Activated naive CD4-positive, alpha-beta T cell treated with anti-CD3 and anti-CD28 coated beads, Interleukin-2, amount 10 ng/mL, durations not matched to agents 7 days and 5 days (primary cell): ENCODE measurements at regions not wholly inside any gene's neighbourhood (a gene's known extent, or its start where the extent isn't known, plus 50 kb on each side); places are given as distances from the start of the nearest gene placed in this dataset.
"Not testable (repeated sequence)": the region's sequence is repeated elsewhere in the genome, so short reads cannot be mapped to it uniquely, and the experiment has no call there.

Experiments
- CTCF ChIA-PET: fragments of 350-600 bp; sonication (Branson Sonifier 250); formaldehyde crosslinking; loops from one replicate; lab custom pipeline; 2021; ENCODE audit warnings: antibody characterized with exemption; lab: Charles Lee
- DNase-seq: peaks from one replicate; pipeline ENCODE4 v3.0.0-alpha.2; 2020
- H3K27ac Mint-ChIP-seq: one replicate; pipeline ENCODE4 v1.8.0; 2021; ENCODE audit warnings: mild to moderate bottlenecking, moderate library complexity, mixed read lengths
- H3K27me3 Mint-ChIP-seq: one replicate; pipeline ENCODE4 v1.8.0; 2021; ENCODE audit warnings: mild to moderate bottlenecking, mixed read lengths
- H3K36me3 Mint-ChIP-seq: one replicate; pipeline ENCODE4 v1.8.0; 2021; ENCODE audit warnings: mixed read lengths
- H3K4me1 Mint-ChIP-seq: one replicate; pipeline ENCODE4 v1.8.0; 2021; ENCODE audit warnings: mixed read lengths
- H3K4me3 Mint-ChIP-seq: one replicate; pipeline ENCODE4 v1.8.0; 2021; ENCODE audit warnings: mild to moderate bottlenecking, moderate library complexity, mixed read lengths
- H3K9me3 Mint-ChIP-seq: one replicate; pipeline ENCODE4 v1.8.0; 2021; ENCODE audit warnings: mixed read lengths

DNA sequence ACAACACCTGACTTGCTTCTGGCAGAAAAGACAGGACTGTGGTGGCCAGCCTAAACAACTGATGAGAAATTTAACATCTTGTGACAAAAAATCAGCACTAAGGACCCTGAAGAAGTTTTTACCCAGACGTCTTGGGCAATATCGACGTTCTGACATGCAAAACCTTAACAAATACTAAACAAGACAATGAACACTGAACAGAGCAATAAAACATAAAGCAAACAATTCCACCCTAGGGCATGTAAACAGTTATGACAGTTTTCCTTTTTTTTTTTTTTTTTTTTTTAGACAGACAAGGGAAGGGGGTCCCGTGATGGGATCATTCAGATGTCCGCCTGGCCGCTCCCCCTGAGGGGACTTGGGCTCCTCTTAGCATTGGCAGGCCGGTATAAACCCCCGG, 738.0 kb downstream of the SI start:
- Mint-ChIP-seq H3K4me3 (no peak overlapping the region), H3K27ac (no peak overlapping the region), H3K27me3 (no peaks in the 10 kb centered on the region), H3K4me1 (no peaks in the 10 kb centered on the region), H3K36me3 (no peaks in the 10 kb centered on the region), H3K9me3 (peaks cover 22% of the 10 kb centered on the region)
- CTCF ChIA-PET, result no interaction called here
- DNase-seq, result no peak

DNA sequence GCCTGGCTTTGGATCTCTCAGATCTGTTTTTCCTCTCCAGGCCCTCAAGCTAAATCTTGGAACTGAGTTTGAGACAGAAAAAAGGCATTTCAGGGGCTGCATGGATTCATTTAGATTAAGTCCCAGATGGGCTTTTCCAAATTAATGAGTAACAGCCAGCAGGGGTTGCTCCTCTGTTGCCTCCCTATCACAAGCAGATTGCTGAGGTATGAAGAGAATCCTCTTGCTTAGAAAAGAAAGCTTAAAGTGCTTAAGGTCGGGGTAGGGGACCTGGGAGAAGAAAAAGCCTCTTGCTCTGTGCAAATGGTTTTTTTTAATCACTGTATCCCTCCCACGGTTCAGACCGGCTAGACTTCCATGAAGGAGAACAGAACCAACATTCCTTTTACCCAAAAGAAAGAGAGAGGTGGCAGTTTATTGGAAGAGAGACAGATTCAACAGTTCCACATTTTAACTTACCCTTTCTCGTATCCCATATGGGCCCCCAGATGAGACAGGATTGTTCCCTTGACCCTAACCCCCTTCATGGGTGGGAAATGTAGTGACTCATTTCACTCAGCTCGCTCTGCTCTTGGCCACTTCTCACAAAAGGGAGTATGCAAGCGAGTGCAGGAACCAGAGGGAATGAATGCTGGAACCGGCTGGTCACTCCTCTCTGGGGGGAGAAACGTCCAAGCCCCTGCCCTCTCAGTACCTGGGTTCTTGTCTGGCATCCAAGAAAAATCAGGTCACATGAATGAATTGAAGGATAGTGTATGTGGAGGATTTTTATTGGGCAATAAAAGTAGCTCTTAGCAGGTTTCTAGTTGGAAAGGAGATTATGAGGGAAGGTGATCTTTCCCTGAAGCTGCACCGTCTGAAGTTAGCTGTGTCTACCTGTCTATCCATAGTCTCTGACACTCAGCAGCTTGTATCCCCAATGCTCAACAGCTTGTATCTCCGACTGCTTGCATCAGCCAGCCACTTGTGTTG, 745.2 kb downstream of the SI start:
- H3K9me3 Mint-ChIP-seq, result peaks cover 10% of the 10 kb centered on the region
- H3K36me3 Mint-ChIP-seq, result no peaks in the 10 kb centered on the region
- no peak overlapping the region for H3K4me3 Mint-ChIP-seq
- no peaks in the 10 kb centered on the region for H3K4me1 Mint-ChIP-seq
- CTCF ChIA-PET, result no interaction called here
- no peaks in the 10 kb centered on the region for H3K27me3 Mint-ChIP-seq
- DNase-seq, result no peak
- no peak overlapping the region for H3K27ac Mint-ChIP-seq

DNA sequence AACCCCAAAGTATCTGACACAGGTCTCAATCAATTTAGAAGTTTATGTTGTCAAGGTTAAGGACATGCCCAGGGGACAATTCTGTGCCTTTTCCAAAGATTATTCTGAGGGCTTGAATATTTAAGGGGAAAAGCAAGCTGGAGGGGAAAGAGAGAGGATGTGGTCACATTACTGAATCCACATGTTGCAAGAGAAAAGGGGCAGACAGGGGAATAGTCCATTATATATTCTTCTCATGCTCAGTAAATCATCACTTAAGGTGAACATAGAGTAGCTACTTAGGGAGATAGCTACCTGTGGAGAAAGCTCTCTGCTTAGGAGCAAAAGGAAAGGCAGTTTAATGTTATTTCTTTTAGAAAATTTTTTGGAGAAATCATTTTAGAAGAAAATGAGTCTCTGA, 751.6 kb downstream of the SI start:
- Mint-ChIP-seq H3K27me3 (no peaks in the 10 kb centered on the region), H3K27ac (no peak overlapping the region), H3K4me1 (no peaks in the 10 kb centered on the region), H3K9me3 (peaks cover 2% of the 10 kb centered on the region), H3K36me3 (no peaks in the 10 kb centered on the region), H3K4me3 (no peak overlapping the region)
- DNase-seq, result no peak
- CTCF ChIA-PET, result no interaction called here

DNA sequence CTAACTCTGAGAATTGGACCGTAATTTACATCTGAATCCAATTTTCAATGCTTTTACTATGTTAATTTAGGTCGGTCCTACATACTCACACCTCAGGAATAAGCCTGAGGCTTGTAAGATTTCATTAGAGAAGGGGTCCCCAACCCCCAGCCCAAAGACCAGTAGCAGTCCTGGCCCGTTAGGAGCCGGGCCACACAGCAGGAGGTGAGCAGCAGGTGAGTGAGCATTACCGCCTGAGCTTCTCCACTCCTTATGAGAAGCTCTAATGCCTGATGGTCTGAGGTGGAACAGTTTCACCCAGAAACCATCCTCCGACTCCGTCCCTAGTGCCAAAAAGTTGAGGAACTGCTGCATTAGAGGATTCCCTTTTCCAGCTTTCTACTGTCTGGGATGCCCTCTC, 757.3 kb downstream of the SI start:
- no peak for DNase-seq
- H3K9me3 Mint-ChIP-seq, result no peaks in the 10 kb centered on the region
- no peaks in the 10 kb centered on the region for H3K4me1 Mint-ChIP-seq
- no peaks in the 10 kb centered on the region for H3K36me3 Mint-ChIP-seq
- CTCF ChIA-PET, result no interaction called here
- no peaks in the 10 kb centered on the region for H3K27me3 Mint-ChIP-seq
- no peak overlapping the region for H3K4me3 Mint-ChIP-seq
- H3K27ac Mint-ChIP-seq, result no peak overlapping the region

DNA sequence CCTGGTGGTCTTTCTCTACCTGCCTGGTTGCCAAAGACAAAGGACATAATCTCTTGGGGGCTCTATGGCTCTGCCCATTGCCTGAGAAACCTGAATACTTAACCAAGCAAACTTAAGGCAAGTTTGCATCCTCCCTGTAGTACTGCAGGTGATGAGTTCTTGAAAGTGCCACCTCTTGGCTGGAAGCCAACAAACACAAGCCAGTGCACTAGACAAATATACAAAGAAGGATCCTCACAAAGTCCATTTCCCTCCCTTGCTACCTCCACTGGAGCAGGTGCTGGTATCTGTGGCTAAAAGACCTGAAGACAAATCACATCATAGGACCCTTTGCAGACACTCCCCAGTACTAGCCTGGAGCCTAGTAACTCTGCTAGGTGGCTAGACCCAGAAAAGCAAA, 772.3 kb downstream of the SI start:
- no peaks in the 10 kb centered on the region for H3K27me3 Mint-ChIP-seq
- H3K4me3 Mint-ChIP-seq, result no peak overlapping the region
- no peak for DNase-seq
- peaks cover 15% of the 10 kb centered on the region for H3K9me3 Mint-ChIP-seq
- no peaks in the 10 kb centered on the region for H3K36me3 Mint-ChIP-seq
- CTCF ChIA-PET, result no interaction called here
- no peaks in the 10 kb centered on the region for H3K4me1 Mint-ChIP-seq
- no peak overlapping the region for H3K27ac Mint-ChIP-seq

DNA sequence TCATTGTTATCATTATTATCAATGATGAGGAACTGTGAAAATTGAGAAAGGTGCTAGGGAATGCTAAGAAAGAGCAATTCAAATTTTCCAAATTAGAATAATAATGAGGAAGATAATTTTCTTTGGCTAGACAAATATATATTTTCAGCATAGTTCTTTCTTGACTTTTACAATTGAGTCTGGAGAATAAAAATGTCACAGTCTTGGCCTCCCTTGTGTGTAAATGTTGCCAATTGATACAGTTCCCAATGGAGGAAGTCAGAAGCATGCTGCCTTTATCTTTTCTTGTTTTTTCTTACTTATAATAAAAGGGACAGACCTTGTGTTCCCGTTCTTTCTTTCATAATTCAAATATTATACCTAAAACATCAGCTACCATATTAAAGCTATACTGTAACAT, 774.4 kb downstream of the SI start:
- H3K4me1 Mint-ChIP-seq, result no peaks in the 10 kb centered on the region
- no peak overlapping the region for H3K4me3 Mint-ChIP-seq
- no peaks in the 10 kb centered on the region for H3K27me3 Mint-ChIP-seq
- peaks cover 7% of the 10 kb centered on the region for H3K9me3 Mint-ChIP-seq
- no peak for DNase-seq
- no peaks in the 10 kb centered on the region for H3K36me3 Mint-ChIP-seq
- no peak overlapping the region for H3K27ac Mint-ChIP-seq
- CTCF ChIA-PET, result no interaction called here

DNA sequence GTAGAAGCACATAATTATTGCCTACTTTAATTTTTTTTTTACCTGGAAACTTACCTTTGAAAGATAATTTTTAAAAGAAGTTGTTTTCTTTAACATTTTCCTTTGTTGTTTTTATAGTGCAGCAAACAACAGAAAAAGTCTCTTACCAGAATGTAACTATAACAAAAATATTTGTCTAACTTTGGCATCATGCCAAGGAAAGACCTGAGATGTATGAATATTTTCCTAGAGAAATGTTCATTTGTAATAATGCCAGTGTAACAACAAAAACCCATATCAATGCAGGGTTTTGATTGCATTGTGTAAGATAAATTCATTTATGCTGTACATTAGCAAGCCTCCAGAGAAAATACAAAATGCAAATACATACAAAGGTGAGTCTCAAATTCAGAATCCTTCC, 775.7 kb downstream of the SI start:
- Mint-ChIP-seq H3K4me1 (no peaks in the 10 kb centered on the region), H3K27me3 (no peaks in the 10 kb centered on the region), H3K27ac (no peak overlapping the region), H3K36me3 (no peaks in the 10 kb centered on the region), H3K4me3 (no peak overlapping the region), H3K9me3 (peaks cover 7% of the 10 kb centered on the region)
- DNase-seq, result no peak
- CTCF ChIA-PET, result no interaction called here

DNA sequence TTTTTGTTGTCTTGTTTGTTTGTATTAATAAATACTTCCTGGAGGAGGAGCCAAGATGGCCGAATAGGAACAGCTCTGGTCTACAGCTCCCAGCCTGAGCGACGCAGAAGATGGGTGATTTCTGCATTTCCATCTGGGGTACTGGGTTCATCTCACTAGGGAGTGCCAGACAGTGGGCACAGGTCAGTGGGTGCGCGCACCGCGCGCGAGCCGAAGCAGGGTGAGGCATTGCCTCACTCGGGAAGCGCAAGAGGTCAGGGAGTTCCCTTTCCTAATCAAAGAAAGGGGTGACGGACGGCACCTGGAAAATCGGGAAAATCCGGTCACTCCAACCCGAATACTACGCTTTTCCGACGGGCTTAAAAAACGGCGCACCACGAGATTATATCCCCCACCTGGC, 786.8 kb downstream of the SI start:
- H3K27ac Mint-ChIP-seq, H3K27me3 Mint-ChIP-seq, H3K4me1 Mint-ChIP-seq, H3K36me3 Mint-ChIP-seq, H3K9me3 Mint-ChIP-seq, H3K4me3 Mint-ChIP-seq, DNase-seq, CTCF ChIA-PET: not testable (repeated sequence)

DNA sequence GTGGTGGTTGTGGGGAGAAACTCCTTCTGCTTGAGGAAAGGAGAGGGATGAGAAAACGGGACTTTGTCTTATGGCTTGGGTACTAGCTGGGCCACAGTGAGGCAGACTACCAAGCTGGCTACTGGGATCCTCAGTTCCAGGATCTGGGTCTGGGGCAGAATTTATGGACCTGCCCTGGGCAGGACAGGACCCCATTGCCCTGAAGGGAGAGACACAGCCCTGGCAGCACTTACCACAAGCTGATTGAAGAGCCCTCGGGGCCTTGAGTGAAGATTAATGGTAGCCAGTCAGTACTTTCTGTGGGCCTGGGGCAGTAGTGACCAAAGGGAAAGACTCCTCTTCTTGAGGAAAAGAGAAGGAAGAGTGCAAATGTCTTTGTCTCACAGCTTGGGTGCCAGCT, 799.7 kb downstream of the SI start:
- DNase-seq, result no peak
- no peak overlapping the region for H3K4me3 Mint-ChIP-seq
- H3K9me3 Mint-ChIP-seq, result peaks cover 19% of the 10 kb centered on the region
- H3K27me3 Mint-ChIP-seq, result no peaks in the 10 kb centered on the region
- H3K4me1 Mint-ChIP-seq, result no peaks in the 10 kb centered on the region
- no peaks in the 10 kb centered on the region for H3K36me3 Mint-ChIP-seq
- H3K27ac Mint-ChIP-seq, result no peak overlapping the region
- CTCF ChIA-PET, result no interaction called here

DNA sequence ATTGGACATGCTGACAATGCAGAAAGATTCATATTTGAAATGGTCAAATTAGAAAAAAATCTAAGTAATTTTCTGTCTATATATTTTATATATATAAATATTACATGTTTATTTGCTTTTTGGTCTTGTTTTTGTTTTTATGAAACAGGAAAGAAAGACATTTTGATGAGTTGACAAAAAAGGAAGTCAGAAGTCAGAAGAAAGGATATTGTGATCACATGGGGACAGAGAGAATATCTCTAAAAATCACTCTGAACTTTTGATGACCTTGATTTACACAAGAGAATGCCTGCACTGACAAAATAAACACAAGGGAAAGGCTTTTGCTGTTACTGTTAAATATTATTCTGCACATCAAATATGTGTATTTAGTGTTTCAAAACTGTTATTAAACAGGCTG, 811.2 kb downstream of the SI start:
- H3K36me3 Mint-ChIP-seq, result no peaks in the 10 kb centered on the region
- H3K9me3 Mint-ChIP-seq, result peaks cover 6% of the 10 kb centered on the region
- no peaks in the 10 kb centered on the region for H3K27me3 Mint-ChIP-seq
- no peak overlapping the region for H3K4me3 Mint-ChIP-seq
- CTCF ChIA-PET, result no interaction called here
- no peak for DNase-seq
- H3K4me1 Mint-ChIP-seq, result no peaks in the 10 kb centered on the region
- no peak overlapping the region for H3K27ac Mint-ChIP-seq

DNA sequence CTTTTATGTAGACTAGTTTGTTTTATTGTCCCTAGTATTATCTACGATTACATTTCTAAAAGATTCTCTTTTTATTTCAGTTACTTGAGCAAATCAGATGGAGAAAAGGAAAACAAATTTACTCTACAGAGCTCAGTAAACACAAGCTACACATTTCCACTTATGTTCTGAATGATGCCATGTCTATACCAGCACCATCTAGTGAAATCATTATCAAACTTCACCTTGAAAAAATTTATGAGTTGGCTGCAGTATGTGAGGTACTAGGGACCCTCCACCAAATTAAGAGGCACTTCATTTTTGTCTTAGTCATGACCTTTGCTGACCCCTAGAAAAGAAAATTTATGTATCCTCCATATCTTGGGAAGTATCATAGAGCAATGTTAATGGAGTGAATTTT, 827.4 kb downstream of the SI start:
- no peaks in the 10 kb centered on the region for H3K4me1 Mint-ChIP-seq
- H3K4me3 Mint-ChIP-seq, result no peak overlapping the region
- H3K27ac Mint-ChIP-seq, result no peak overlapping the region
- DNase-seq, result no peak
- CTCF ChIA-PET, result no interaction called here
- H3K36me3 Mint-ChIP-seq, result no peaks in the 10 kb centered on the region
- no peaks in the 10 kb centered on the region for H3K27me3 Mint-ChIP-seq
- no peaks in the 10 kb centered on the region for H3K9me3 Mint-ChIP-seq

DNA sequence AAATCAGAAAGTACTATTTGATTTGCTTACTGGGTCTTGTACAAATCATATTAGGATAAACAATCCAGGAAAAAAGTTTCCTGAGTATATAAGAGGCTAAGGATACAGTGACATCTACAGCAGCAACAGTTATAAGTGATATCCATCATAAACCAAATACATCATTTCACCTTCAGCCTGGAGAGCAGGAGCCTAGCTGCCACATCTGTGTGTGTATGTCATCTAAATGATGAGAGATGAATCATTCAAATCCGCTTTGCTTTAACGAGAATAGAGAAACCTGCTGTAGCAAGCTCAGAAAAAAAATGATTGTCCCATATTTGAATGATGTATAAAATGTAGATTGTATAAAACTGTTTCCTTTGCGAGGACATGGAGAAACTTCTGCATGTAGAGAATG, 841.4 kb downstream of the SI start:
- DNase-seq, result no peak
- Mint-ChIP-seq H3K9me3 (peaks cover 2% of the 10 kb centered on the region), H3K36me3 (no peaks in the 10 kb centered on the region), H3K4me3 (no peak overlapping the region), H3K27me3 (no peaks in the 10 kb centered on the region), H3K4me1 (no peaks in the 10 kb centered on the region), H3K27ac (no peak overlapping the region)
- CTCF ChIA-PET, result no interaction called here

DNA sequence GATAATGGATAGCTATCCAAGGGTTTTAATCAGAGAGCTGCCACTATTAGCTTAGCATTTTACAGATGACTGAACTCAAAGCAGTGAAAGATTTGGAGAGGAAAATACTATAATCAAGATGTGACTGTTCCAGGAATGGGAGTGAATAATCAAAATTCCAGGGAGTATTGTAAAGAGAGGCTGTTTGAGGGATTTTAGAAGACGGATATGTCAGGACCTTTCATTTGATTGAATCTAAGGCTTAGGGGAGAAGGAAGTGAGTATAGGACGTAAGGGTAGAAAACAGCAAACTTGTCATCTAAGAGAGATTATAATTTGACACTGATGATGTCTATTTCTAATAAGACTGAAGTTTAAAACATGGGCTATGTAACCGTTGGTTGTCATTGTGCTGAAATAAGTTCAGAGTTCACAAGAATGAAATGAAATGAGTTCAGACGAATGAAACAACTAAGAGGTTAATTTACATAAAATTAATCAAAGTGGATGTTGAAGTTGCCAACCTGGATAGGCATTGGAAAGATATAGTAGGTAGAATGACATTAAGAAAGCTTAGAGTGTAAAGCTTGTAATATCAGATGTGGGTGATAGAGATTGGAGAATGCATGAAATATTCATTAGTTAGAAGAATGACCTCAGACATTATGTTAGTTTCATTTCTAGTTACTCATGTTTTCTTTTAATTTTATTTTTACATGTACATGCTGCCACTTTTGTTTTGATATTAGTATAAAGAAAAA, 842.8 kb downstream of the SI start:
- CTCF ChIA-PET, result interaction anchor here (0.7 kb wide), 1 partner anchor 125 kb away, joined by 3 read pairs; no protein-coding TSS in a partner anchor
- H3K9me3 Mint-ChIP-seq, result peaks cover 2% of the 10 kb centered on the region
- H3K27me3 Mint-ChIP-seq, result no peaks in the 10 kb centered on the region
- H3K27ac Mint-ChIP-seq, result no peak overlapping the region
- H3K4me3 Mint-ChIP-seq, result no peak overlapping the region
- DNase-seq, result no peak
- no peaks in the 10 kb centered on the region for H3K36me3 Mint-ChIP-seq
- no peaks in the 10 kb centered on the region for H3K4me1 Mint-ChIP-seq

DNA sequence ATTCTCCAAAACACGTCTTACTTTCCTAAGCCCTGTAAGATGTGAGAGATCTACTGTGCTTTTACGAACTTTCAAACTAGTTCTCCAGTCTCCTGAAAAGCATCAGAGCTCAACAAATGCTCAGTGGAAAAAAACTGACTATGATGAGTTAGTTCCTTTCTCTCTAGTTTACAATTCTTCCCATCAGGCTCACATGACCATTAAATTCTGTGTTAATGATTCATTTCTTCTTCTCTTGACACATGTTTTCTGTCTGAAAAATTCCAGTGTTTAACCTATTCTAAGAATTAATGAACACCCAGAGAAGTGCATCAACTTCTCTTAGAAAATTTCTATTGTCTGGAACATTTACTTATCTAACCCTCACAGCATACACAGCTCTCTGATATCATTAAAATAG, 844.3 kb downstream of the SI start:
- H3K4me3 Mint-ChIP-seq, result no peak overlapping the region
- H3K36me3 Mint-ChIP-seq, result no peaks in the 10 kb centered on the region
- H3K4me1 Mint-ChIP-seq, result no peaks in the 10 kb centered on the region
- no peaks in the 10 kb centered on the region for H3K27me3 Mint-ChIP-seq
- H3K27ac Mint-ChIP-seq, result no peak overlapping the region
- CTCF ChIA-PET, result no interaction called here
- H3K9me3 Mint-ChIP-seq, result peaks cover 2% of the 10 kb centered on the region
- DNase-seq, result no peak

DNA sequence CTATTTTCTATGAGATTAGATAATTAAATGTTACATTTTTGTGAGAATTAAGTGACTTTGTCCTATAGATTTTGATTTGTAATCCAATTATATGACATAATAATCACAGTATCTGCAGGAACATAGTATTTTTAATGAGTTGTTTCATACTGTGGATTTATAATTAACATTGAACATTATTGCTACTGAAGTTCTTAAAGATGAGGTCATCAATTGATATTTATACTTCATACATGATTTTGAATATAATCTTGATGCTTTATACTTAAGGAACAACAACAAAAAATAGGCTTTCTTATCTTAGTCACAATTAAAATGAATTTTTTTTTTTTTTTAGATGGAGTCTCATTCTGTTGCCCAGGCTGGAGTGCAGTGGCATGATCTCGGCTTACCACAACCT, 846.6 kb downstream of the SI start:
- no peaks in the 10 kb centered on the region for H3K36me3 Mint-ChIP-seq
- CTCF ChIA-PET, result no interaction called here
- H3K4me3 Mint-ChIP-seq, result no peak overlapping the region
- no peaks in the 10 kb centered on the region for H3K4me1 Mint-ChIP-seq
- H3K27me3 Mint-ChIP-seq, result no peaks in the 10 kb centered on the region
- no peaks in the 10 kb centered on the region for H3K9me3 Mint-ChIP-seq
- no peak overlapping the region for H3K27ac Mint-ChIP-seq
- no peak for DNase-seq
